ENCODE measurements at regions not wholly inside any gene's neighbourhood (a gene's known extent, or its start where the extent isn't known, plus 50 kb on each side); places are given as distances from the start of the nearest gene placed in this dataset.
"Not testable (repeated sequence)": the region's sequence is repeated elsewhere in the genome, so short reads cannot be mapped to it uniquely, and the experiment has no call there.

GRCh38 chr15:62412686-62413085 lies 247.6 kb upstream of the C2CD4B start:
- DNase-seq (ENCODE audit: low read depth), result no peak

DNA sequence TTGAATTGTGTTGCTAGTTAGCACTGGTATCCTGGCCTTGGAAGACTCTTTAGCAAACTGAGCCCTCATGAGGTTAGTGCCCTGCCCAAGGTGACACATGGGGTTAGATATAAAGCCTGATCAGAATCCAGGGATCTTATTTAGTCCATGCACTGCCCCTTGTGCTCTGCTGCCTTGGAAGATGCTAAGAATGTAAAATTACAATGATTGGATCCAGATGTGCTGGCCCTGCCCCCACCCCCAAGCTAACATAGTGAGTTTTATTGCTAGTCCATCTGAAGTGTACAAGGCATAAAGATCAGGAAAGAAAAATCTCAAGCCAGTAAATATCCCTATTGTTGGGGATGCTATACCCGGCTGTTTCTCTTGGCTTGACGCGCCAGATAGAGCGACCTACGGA lies 248.1 kb upstream of the C2CD4B start:
- no peak for DNase-seq (ENCODE audit: low read depth)

- DNase-seq (ENCODE audit: low read depth), result no peak
Observed at GRCh38 chr15:62413786-62414185, 248.7 kb upstream of the C2CD4B start.

- no peak for DNase-seq (ENCODE audit: low read depth)
Observed at GRCh38 chr15:62415498-62415897, 250.4 kb upstream of the C2CD4B start.

- no peak for DNase-seq (ENCODE audit: low read depth)
Observed at GRCh38 chr15:62416526-62416925, 251.4 kb upstream of the C2CD4B start.

- DNase-seq (ENCODE audit: low read depth), result no peak
Observed at GRCh38 chr15:62417439-62417838, 252.4 kb upstream of the C2CD4B start.

DNA sequence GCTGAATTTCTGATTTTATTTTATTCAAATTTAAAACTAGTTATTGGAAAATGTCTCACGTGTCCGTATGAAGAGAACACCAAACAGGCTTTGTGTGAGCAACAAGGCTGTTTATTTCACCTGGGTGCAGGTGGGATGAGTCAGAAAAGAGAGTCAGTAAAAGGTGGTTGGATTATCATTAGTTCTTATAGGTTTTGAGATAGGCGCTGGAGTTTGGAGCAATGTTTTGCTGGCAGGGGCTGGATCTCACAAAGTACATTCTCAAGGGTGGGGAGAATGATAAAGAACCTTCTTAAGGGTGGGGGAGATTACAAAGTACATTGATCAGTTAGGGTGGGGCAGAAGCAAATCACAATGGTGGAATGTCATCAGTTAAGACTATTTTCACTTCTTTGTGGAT lies 253.4 kb upstream of the C2CD4B start:
- not testable (repeated sequence) for DNase-seq (ENCODE audit: low read depth)

GRCh38 chr15:62419192-62419591 lies 254.1 kb upstream of the C2CD4B start:
- no peak for DNase-seq (ENCODE audit: low read depth)

GRCh38 chr15:62420371-62420770 lies 255.3 kb upstream of the C2CD4B start:
- DNase-seq (ENCODE audit: low read depth), result not testable (repeated sequence)

DNA sequence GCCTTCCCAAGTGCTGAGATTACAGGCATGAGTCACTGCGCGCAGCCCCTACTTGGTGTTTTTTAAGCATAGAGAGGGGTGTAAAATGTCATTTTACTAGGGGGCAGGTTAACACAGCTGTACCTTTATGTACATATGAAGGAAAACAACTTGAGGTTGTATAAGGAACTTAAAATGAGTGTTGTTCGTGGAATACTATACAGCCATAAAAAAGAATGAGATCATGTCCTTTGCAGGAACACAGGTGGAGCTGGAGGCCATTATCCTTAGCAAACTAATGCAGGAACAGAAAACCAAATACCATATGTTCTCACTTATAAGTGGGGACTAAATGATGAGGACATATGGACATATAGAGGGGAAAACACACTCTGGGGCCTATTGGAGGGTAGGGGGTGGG lies 256.2 kb upstream of the C2CD4B start:
- DNase-seq (ENCODE audit: low read depth), result no peak

DNA sequence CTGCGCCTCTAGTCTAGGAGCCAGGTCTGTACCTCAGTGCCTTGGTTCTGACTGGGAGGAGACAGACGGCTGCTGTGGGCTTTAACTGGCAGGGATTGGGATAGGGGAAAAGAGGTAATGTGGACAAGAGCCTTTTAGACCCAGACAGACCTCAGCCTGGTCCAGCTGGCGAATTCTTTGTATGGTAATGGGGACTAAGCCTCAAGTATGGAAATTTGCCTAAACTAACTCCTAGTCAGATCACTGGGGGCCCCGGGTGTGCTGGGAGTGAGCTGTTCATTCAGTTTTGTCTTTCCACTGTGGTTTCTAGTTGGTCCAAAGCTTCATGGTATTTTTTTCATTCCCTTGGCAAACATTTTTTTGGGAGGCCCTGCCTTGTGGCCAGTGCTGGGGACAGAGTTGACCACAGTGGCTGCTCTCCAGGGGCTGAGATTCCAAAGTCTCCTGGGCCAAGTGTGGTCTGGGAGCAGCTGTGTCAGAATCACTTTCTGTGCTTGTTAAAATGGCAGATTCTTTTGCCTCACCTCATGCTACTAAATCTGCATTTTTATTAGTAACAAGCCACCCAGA lies 261.4 kb upstream of the C2CD4B start:
- no peak for DNase-seq (ENCODE audit: low read depth)

DNA sequence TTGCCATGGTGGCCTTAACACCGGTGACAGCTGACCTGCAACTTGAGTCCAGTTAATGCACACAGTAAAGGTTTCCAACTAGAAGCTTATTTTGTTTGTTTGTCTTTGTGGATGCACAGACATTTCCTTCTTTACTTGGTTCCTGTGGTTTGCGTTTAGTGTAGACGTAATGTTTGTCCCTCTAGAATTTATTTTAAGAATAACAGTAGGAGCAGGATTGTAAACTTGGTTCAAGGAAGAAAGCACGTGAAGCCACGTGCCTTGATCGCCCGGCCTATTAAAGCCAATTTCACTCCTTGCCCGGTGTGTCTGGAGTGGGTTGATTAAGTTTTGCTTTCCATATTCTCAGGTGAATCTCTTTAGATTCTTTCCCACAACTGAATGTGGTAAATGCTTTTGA lies 263.2 kb upstream of the C2CD4B start:
- DNase-seq (ENCODE audit: low read depth), result no peak

- DNase-seq (ENCODE audit: low read depth), result no peak
Observed at GRCh38 chr15:62428851-62429598, 263.9 kb upstream of the C2CD4B start.

DNA sequence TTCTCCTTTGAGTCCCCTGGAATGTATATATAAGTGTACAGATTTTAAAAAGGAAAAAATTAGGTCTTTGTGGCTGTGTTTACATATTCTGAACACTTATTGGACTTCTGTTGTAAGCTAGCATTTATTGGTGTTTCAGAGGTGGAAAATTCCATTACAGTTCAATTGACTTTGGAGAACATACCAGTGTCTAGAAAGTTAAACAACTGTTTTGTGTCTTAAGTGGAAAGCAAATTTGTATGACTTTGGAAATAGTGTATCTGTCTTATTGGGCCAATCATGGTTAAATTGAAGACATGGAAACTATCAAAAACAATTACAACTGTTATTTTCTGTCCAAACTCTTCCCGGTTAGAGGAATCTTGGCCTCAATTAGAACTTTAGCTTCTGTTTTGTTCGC lies 265.0 kb upstream of the C2CD4B start:
- DNase-seq (ENCODE audit: low read depth), result no peak

DNA sequence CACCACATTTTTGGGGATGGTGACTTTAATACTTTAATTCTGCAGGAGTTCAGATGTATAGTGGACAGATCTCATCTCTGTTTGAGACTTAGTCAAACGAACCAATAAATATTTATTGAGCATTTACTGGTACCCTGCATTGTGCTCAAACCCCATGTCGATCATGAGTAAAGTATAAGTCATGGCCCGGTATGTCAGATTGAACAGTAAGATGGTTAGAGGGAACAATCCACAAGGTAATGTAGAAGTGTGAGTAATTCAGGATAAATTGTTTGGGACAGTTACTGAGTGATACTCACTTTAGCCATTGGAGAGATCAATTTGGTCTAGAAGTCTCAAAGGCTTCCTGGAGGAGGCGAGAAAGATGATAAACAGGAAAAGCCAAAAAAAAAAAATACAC lies 265.5 kb upstream of the C2CD4B start:
- no peak for DNase-seq (ENCODE audit: low read depth)

DNA sequence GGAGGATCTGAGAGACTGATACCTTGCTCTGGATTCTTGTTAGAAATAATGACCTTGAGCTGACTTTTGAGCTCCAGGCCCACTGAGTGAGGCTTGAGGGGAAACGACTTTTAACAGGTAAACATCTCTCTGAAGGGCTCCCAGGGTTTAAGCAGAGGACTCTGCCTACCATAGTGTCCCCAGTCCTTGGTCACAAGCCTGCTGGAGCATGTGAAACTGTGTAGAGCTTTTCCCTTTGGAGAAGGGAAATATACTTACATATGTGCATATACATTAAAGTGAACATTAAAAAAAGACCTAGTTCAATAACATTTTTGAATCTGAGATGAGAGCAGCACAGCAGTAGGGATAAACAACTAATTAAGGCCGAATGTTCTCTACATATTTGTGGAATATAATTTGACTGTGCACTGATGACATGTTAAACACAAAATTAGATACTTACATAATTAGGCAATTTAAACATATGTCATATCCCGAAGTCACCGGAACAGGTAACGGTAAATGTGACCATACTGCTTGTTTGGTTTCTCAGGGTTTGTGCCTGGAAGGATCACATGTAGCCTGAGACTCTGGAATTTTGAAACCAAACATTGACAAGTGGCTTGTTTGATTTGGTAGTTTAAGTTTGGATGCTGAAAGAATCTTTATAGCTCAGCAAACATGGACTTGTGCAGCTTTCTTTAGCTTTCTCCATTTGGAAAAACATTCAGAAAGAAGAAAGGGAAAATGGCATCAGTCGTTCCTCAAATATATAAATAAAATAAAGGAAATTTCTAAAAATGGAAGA lies 266.1 kb upstream of the C2CD4B start:
- DNase-seq (ENCODE audit: low read depth), result no peak

GRCh38 chr15:62431817-62432216 lies 266.7 kb upstream of the C2CD4B start:
- no peak for DNase-seq (ENCODE audit: low read depth)

GRCh38 chr15:62432702-62433398 lies 267.8 kb upstream of the C2CD4B start:
- no peak for DNase-seq (ENCODE audit: low read depth)

GRCh38 chr15:62436235-62436634 lies 271.1 kb upstream of the C2CD4B start:
- DNase-seq (ENCODE audit: low read depth), result no peak

- DNase-seq (ENCODE audit: low read depth), result no peak
Observed at GRCh38 chr15:62437753-62438152, 272.7 kb upstream of the C2CD4B start.

DNA sequence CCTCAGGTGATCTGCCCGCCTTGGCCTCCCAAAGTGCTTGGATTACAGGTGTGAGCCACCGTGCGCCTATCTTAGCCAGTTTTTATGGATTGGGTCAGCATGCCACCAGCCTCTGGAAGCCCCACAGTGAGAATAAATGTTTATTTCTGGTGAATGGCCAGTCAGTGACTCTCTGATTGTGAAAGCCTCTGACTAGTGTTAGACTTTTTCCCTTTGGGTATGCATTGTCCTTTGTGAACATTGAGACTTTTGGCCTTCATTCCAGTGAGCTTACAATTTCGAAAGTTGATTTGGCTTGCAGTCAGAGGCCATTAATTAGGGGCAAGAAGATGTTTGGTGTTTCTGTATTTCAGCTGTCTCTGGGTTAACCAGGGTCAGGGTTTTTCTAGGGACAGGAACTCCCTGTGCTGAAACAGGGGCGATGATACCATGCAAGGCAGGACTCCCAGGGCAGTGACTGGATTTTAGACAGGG lies 274.5 kb upstream of the C2CD4B start:
- no peak for DNase-seq (ENCODE audit: low read depth)

DNA sequence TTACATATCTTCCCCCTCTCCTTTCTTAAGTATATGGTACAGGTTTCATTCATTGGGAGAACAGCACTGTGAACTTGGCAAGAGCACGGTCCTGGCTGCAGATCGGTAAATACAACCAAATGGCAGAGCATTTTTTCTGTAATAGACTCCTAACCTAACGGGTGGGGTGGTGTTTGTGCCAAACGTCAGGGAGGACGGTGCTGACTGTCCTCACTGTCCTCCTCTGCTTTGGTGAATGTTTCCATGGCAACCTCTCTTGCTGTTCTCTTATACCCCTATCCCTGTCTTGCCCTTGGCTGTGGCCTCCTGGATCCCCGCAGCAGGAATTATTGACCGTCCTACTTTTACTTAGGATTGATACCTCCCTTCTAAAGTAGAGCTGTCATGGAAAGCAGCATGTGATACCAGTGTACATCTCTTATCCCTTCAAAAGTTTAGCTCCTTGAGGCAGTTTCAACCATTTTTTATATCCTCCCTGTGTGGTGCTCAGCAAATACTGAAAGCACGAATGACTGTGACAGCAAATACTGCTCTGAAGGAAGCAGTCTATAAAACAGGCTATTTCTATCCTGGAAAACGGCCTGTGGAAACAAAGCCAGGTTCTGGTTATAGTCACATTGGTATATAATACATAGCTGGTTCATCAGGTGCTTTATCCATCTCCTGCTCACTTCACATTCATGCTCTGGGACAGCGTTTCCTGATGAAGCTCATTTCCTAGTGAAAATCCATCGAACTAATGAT lies 275.4 kb upstream of the C2CD4B start:
- DNase-seq (ENCODE audit: low read depth), result no peak

Data from activated gamma-delta T cell treated with anti-CD3 and anti-CD28 coated beads, Interleukin-2, amount 50 U/mL, for 16 hours (primary cell).